NCI-H226 (cell line): ENCODE measurements at regions not wholly inside any gene's neighbourhood (a gene's known extent, or its start where the extent isn't known, plus 50 kb on each side); places are given as distances from the start of the nearest gene placed in this dataset.

Experiments used
- DNase-seq: peaks from one replicate; pipeline ENCODE4 v3.0.0-alpha.2; 2015

GRCh38 chr21:28641731-28642130, 350.9 kb downstream of the LTN1 start:
- no peak for DNase-seq

- DNase-seq, result no peak
Measured at GRCh38 chr21:28640326-28640725, 352.4 kb downstream of the LTN1 start.

DNA sequence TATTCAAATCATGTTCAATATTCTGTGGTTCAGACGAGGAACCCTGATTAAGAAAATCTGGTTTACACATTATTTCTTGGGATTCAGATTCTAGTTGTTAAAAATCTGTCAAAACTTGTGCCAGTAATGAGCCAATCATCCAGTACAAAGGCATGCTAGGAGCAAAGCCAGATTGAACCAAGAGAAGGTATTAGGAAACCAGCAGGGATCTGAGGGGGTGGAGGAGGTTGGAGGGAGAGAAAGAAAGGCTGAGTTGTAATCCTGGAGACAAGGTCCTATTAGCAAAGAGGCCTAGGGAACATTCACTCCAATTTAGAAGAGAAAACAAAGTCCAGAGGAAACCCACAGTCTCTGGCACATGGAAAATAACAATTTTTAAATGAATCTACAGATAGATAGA, 352.9 kb downstream of the LTN1 start:
- DNase-seq, result peak; percentile 45

DNA sequence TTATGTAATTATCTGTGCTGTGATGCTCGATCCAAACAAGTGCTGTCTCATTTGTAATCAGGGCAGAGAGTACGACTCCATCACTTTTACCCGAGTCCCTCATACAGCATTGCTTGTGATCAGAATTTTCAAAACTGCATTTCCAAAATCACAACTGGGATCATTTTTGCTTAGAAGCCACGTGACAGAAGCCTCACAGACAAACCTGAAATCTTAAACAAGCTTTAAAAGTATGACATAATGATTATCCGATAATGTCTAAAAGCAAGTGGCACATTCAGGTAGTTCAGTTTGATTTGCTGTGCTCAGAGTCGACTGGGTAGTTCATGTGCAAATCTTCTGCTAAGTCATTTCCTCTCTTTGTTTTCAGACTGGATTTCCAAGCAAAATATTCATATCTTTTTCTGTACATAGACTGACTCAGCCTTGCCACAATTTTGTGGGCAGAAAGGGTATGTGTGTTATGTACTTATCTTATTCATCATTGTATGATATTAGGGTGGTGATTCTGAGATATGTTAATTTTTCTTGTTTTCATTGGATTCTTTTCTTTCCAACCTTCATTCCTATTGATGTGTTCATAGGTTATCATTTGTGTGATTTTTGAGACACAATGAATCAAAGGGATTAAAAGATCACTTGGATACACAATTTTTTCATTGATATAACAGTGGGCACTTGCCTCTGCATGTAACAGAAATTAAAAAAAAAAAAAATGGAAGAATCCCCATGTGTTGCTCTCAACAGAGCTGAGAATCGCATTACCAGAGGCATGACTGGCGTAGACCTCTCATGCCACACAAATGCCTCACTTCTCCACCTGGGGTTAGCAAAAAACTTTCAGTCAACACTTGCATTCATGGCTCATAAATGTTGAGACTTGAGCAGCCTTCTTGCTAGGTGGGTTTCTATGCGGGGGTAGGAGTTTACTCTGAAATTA, 355.7 kb downstream of the LTN1 start:
- peak; percentile 93 for DNase-seq

DNA sequence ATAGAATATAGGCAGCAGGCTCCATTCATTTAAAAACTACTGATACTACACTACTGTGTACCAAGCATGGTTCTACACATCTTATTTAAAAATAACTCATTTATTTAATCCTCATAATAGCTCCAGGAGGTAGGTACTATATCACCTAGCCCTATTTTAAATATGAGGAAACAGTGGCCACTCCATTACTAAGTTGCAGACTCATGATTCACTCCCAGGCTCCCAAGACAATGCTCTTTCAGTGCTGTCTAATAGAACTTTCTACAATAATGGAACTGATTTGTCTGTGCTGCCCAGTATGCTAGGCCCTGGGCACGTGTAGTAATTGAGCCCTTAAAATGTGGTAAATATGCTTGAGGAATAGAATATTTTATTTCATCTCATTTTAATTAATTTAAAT, 357.1 kb downstream of the LTN1 start:
- DNase-seq, result no peak

GRCh38 chr21:28633839-28634555, 358.7 kb downstream of the LTN1 start:
- peak; percentile 89 for DNase-seq

DNA sequence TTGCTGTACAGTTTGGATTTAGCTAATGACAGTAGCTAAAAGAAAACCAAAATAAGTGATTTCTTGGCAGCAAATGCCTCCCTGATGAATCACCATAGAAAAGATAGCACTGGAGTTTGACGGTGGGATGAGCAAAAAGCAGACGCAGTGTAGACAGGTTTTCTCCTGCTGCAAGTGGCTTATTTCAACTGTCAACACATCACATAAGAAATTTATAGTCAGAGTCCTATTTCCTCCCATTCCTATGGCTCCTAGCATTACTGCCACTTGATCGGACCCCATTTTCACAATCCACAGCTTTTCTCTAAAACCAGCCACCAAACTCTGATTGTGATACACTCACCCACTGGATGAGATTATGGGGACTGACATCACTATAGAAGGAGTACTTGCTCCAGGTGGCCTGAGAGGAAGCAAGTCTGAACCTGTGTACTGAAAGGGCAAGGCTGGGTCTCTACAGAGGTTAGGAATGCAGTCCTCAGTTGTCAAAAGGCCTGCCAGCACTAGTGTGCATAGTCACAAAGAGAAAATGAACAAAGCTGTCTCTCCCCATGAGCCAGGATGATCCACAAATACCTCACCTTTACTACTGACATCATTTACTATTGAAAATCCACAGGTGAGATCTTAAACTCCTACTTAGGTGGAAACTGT, 359.8 kb downstream of the LTN1 start:
- peak; percentile 74 for DNase-seq

- peak; percentile 55 for DNase-seq
Measured at GRCh38 chr21:28627691-28628090, 365.0 kb downstream of the LTN1 start.

GRCh38 chr21:28627261-28627660, 365.4 kb downstream of the LTN1 start:
- no peak for DNase-seq

- no peak for DNase-seq
Measured at GRCh38 chr21:28624626-28625025, 368.1 kb downstream of the LTN1 start.

- no peak for DNase-seq
Measured at GRCh38 chr21:28617300-28617699, 375.4 kb downstream of the LTN1 start.

- DNase-seq, result peak; percentile 48
Measured at GRCh38 chr21:28615276-28615675, 377.4 kb downstream of the LTN1 start.

DNA sequence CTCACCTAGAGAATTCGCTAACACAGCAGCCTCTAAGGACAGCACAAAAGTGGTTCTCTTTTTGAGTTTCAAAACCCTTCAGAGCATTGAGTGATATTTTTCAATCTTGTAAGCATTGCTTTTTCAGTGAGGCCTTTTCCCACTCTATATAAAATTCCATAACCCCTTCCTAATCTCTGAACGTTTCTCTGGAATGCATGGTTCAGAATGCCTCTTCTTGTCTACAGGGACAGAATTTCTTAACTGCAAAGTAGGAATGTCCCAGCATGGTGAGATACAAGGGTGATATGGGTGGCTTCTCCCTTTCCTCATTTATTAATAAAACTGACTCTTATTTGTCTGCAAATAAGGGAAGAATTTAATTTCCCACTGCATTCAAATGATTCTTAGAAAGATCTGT, 377.9 kb downstream of the LTN1 start:
- DNase-seq, result peak; percentile 37

- DNase-seq, result no peak
Measured at GRCh38 chr21:28608646-28609045, 384.0 kb downstream of the LTN1 start.

- DNase-seq, result no peak
Measured at GRCh38 chr21:28607545-28607944, 385.1 kb downstream of the LTN1 start.

- no peak for DNase-seq
Measured at GRCh38 chr21:28604946-28605537, 387.6 kb downstream of the LTN1 start.

GRCh38 chr21:28602546-28602945, 390.1 kb downstream of the LTN1 start:
- no peak for DNase-seq

DNA sequence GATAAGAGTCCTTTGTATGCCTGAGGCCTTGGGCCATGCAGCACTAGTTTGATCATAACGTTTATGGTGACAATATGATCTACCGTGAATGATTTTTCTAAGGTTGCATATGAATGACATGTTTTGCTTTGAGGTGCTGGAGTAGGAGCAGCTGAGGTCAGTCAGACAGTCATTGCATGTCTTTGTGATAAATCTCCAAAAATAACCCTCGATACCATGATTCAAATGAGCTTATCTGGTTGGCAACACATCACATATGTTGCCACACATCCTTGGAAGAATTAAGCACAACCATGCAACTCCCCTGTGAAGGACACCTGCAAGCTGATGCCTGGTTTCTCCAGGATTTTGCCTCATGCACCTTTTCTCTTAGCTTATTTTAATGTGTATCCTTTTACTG, 394.5 kb downstream of the LTN1 start:
- no peak for DNase-seq

DNA sequence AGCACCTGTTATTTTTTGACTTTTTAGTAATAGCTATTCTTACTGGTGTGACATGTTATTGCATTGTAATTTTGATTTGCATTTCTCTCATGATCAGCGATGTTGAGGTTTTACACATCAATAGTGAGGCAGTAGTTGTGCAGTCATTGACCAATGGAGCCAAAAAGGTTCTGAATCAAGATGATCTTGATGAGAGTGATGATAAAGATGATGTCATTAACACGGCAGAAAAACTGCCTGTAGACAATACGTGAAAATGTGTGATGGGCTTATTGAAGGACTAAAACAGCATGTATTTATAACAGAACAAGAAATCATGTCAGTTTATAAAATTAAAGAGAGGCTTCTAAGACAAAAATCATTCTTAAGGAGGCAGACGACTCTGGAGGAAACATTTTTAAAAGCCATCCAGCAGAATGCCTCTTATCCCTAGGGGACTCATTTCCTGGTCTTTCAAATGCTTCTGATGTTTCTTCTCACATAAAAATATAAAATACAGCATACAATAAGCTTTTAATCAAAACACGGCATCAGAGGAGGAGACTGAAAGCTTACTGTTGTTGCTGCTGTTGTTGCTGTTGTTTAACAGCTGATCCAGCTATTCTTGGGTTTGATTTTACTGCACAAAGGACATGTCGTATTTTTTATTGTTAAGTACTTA, 400.3 kb downstream of the LTN1 start:
- DNase-seq, result no peak

DNA sequence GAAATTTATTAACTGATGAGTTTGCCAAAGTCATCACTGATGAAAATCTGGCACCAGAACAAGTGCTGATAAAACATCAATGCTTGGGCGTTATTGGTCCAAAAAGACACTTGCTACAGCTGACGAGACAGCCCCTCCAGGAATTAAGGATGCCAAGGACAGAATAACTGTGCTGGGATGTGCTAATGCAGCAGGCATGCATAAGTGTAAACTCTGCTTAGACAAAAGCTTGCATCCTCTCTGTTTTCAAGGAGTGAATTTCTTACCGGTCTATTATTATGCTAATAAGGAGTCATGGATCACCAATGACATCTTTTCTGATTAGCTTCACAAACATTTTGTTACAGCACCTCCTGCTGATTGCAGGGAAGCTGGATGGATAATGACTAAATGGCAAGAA, 402.0 kb downstream of the LTN1 start:
- DNase-seq, result no peak

DNA sequence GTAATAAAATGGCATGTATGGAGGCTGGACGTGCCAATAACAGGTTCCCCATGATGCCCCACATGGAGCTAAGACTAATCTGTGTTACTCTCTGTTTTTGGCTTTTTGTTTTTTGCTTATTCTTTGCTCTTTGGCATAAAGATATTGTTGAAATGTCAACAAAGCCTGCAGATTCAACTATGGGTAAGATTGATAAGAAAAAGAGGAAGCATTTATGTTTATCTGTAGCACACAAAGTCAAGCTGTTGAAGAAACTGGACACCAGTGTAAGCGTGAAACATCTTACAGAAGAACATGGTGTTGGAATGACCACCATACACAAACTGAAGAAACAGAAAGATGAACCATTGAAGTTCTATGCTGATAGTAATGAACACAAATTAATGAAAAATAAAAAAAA, 402.7 kb downstream of the LTN1 start:
- DNase-seq, result no peak

DNA sequence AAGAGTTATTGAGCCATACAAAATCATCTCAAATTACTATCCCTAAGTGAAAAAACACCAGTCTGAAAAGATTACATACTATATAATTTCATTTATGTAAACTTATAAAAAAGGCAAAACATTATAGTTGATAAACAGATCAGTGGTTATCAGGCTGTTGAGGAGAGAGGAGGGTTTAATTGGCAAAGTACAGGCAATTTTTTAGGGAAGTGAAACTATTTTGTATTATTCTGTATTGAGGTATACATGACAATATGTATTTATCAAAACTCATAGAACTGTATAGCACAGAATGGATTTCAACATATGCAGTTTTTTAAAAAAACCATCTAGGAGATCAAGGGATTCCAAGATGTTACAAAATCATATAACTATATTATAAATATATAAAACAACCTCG, 403.7 kb downstream of the LTN1 start:
- no peak for DNase-seq

DNA sequence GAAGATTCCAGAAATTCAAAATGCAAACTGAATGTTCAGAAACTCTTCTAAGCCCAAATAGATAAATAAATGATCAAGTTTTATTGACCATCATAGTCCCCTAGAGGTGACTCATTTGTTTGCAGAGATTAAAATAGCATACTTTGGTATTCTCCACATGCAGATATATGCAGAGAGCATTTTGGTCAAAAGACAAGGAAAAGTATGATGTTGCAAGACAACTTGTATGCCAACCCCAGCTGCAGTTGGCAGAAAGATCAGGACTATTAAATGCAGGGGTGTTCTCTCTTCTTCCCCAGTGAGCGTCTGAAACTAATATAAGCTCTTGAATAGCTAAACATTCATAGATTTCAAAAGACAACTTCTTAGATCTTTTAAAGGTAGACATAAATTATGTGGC, 404.9 kb downstream of the LTN1 start:
- no peak for DNase-seq
